NCI-H82 (cell line): ENCODE measurements at regions not wholly inside any gene's neighbourhood (a gene's known extent, or its start where the extent isn't known, plus 50 kb on each side); places are given as distances from the start of the nearest gene placed in this dataset.

Experiments
- DNase-seq: peaks from one replicate; lab custom pipeline; 2025; lab: John Stamatoyannopoulos, UW

- peak; percentile 50 for DNase-seq
Measured at GRCh38 chr18:54100920-54101470, 123.5 kb downstream of the MBD2 start.

- DNase-seq = peak; percentile 27
Measured at GRCh38 chr18:54100466-54100865, 124.0 kb downstream of the MBD2 start.

- no peak for DNase-seq
Measured at GRCh38 chr18:54094474-54094873, 130.0 kb downstream of the MBD2 start.

- no peak for DNase-seq
Measured at GRCh38 chr18:54090856-54091255, 133.6 kb downstream of the MBD2 start.

GRCh38 chr18:54089749-54090459, 134.6 kb downstream of the MBD2 start:
- peak; percentile 55 for DNase-seq

- DNase-seq = no peak
Measured at GRCh38 chr18:54086863-54087262, 137.6 kb downstream of the MBD2 start.

GRCh38 chr18:54086046-54086802, 138.2 kb downstream of the MBD2 start:
- no peak for DNase-seq

GRCh38 chr18:54080858-54081257, 143.6 kb downstream of the MBD2 start:
- no peak for DNase-seq

- DNase-seq = no peak
Measured at GRCh38 chr18:54076166-54076565, 148.3 kb downstream of the MBD2 start.

GRCh38 chr18:54075689-54076088, 148.8 kb downstream of the MBD2 start:
- DNase-seq = no peak

GRCh38 chr18:54069729-54070128, 154.7 kb downstream of the MBD2 start:
- no peak for DNase-seq

GRCh38 chr18:54060343-54061005, 164.0 kb downstream of the MBD2 start:
- DNase-seq = no peak

GRCh38 chr18:54052732-54053429, 171.6 kb downstream of the MBD2 start:
- no peak for DNase-seq

GRCh38 chr18:54052259-54052658, 172.2 kb downstream of the MBD2 start:
- no peak for DNase-seq

GRCh38 chr18:54043484-54044251, 180.8 kb downstream of the MBD2 start:
- no peak for DNase-seq

- DNase-seq = peak; percentile 23
Measured at GRCh38 chr18:54035927-54036326, 188.5 kb downstream of the MBD2 start.

- no peak for DNase-seq
Measured at GRCh38 chr18:54033052-54033451, 191.4 kb downstream of the MBD2 start.

- peak; percentile 7 for DNase-seq
Measured at GRCh38 chr18:54032412-54032811, 192.1 kb downstream of the MBD2 start.

- no peak for DNase-seq
Measured at GRCh38 chr18:54031243-54031642, 193.2 kb downstream of the MBD2 start.

GRCh38 chr18:54030434-54030833, 194.0 kb downstream of the MBD2 start:
- no peak for DNase-seq

GRCh38 chr18:54023471-54023870, 201.0 kb downstream of the MBD2 start:
- DNase-seq = no peak
